GM20000 (cell line): ENCODE measurements at regions not wholly inside any gene's neighbourhood (a gene's known extent, or its start where the extent isn't known, plus 50 kb on each side); places are given as distances from the start of the nearest gene placed in this dataset.
"Not testable (repeated sequence)": the region's sequence is repeated elsewhere in the genome, so short reads cannot be mapped to it uniquely, and the experiment has no call there.

Source experiments
- DNase-seq: peaks from one replicate; pipeline ENCODE4 v3.0.0; 2012; ENCODE audit warnings: low spot score
- TF ChIP-seq, protein P1 (sequence below): IDR thresholded peaks from 2 replicates; pipeline ENCODE4 v1.5.1; 2012; ENCODE audit warnings: mild to moderate bottlenecking, control low read depth; ENCODE audit errors: extremely low read depth, missing control alignments

DNA sequence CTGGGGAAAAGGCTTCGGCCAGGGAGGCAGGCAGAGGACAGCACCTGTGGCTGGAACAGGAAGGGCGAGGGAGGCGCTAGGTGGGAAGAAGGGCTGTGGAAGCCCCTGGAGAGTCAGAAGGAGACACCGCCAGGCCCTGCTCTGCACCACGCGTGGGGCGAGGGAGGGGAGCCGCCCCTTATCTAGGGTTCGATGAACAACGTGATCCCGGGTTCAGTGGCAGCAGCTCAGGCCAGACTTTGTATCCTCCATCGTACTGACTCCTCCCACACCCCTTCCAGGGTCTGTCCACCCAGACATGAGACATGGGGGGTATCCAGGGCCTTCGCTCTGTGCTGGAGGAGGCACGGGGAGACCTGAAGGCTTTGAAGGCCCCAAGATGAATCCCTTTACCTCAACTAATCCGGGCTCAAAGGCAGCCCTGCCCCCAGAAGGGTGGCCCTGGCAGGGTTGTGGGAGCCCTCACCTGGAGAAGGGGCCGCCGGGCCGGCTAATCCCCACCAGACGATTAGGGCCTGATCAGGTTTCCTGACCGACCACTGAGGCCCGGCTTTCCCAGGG, 110.8 kb downstream of the PDGFA start:
- TF ChIP-seq, protein P1, sequence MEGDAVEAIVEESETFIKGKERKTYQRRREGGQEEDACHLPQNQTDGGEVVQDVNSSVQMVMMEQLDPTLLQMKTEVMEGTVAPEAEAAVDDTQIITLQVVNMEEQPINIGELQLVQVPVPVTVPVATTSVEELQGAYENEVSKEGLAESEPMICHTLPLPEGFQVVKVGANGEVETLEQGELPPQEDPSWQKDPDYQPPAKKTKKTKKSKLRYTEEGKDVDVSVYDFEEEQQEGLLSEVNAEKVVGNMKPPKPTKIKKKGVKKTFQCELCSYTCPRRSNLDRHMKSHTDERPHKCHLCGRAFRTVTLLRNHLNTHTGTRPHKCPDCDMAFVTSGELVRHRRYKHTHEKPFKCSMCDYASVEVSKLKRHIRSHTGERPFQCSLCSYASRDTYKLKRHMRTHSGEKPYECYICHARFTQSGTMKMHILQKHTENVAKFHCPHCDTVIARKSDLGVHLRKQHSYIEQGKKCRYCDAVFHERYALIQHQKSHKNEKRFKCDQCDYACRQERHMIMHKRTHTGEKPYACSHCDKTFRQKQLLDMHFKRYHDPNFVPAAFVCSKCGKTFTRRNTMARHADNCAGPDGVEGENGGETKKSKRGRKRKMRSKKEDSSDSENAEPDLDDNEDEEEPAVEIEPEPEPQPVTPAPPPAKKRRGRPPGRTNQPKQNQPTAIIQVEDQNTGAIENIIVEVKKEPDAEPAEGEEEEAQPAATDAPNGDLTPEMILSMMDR, result no peak
- no peak for DNase-seq

DNA sequence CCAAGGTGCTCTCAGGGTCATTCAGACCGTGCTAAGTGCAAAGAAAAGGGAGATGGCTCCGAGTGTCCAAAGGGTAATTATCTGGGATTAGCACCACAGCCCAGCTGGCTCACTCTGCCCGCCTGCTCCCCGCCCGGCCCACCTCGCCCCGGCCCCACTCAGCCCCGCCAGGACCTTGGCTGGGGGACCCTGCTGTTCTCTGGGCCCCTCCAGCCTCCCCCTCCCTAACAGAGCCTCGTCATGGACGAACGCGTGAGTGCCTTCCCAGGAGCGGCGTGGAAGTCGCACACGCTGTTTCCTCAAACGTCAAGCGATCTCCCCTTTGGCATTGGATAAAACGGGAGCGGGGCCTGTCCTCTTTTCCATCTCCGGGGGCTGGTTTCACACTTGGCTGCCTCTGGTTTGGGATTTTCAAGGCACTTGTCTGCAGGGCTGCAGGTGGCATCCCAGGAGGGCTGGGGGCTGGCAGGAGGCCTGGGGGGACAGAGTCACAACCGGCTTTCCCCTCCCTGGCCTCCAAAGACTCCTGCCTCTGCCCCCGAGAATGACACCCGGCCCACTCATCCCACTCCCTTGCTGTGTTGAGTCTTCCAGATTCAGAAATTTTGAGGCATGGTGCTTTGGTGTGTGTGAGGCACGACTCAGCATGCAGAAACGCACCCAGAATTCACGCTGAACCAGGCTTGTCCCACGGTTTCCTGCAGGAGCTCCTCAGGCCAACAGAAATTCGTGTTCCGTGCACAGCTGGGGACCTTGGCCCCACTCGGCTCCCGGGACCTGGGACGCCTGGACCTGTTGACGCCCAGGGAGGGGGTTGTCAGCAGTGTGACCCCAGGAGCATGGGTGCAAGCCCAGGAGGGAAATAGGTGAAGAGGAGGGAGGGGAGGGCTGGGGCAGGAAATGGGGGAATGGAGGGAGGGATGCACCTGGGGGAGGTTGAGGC, 110.0 kb downstream of the PDGFA start:
- no peak for DNase-seq
- TF ChIP-seq, protein P1, result no peak

DNA sequence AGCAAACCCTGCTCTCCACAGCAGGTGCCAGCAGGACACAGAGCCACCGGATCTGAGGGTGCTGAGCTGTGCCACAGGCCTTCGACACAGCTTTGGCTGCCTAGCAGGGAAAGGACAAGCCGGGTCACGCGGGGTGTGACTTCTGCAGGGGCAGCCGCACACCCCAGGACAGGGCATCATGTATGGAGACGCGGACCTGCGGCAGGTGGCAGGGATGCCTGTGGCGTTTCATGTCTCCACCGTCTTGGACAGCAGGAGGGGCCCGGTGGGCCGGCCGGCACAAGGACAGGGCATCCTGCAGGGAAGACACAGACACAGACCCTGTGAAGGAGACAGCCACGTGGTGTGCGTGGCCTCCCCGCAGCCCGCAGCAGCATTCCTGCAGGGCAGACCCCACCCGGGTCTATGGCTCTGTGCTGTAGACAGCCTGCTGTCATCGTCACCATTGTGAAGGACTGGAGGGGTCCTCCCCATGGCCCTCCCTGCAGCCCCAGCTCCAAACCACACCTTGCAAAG, 109.2 kb downstream of the PDGFA start:
- TF ChIP-seq, protein P1, result no peak
- no peak for DNase-seq

DNA sequence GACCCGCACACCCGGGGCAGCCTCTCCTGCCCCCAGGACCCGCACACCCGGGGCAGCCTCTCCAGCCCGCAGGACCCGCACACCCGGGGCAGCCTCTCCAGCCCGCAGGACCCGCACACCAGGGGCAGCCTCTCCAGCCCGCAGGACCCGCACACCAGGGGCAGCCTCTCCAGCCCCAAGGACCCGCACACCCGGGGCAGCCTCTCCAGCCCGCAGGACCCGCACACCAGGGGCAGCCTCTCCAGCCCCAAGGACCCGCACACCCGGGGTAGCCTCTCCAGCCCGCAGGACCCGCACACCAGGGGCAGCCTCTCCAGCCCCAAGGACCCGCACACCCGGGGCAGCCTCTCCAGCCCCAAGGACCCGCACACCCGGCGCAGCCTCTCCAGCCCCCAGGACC, 108.5 kb downstream of the PDGFA start:
- DNase-seq, result not testable (repeated sequence)

DNA sequence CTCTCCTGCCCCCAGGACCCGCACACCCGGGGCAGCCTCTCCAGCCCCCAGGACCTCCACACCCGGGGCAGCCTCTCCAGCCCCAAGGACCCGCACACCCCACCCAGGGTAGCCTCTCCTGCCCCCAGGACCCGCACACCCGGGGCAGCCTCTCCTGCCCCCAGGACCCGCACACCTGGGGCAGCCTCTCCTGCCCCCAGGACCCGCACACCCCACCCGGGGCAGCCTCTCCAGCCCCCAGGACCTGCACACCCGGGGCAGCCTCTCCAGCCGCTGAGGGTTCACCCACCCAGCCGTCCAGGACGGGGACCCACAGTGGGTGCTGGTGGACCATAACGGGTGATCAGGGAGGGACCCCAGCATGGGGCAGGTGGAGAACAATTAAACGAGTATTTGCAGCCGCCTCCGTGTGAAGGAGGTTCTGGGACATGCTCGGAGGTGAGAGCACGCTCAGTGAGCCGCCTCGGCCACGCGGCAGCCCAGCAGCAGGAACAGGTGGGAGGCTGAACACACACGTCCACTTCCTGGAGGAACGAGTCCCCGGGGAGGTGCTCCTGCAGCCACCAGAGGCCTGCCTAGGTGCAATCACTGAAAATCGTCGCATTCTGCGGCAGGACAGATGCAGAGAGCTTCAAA, 107.9 kb downstream of the PDGFA start:
- DNase-seq, result no peak
- TF ChIP-seq, protein P1, result no peak

DNA sequence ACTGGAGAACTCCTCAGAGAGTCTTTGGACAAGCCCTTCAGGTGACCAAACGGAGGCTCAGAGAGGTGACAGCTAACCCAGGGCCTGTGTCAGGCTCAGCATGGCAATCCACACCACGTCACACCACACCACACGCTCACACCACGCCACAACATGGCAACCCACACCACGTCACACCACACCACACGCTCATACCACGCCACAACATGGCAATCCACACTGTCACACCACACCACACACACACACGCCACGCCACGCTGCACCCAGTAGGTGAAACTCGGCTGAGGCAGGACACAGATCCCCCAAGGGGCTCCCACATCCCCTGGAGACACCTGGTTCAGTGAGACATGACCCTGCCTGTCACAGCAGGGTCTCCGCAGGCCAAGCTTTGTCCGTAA, 107.3 kb downstream of the PDGFA start:
- TF ChIP-seq, protein P1, result no peak
- no peak for DNase-seq

DNA sequence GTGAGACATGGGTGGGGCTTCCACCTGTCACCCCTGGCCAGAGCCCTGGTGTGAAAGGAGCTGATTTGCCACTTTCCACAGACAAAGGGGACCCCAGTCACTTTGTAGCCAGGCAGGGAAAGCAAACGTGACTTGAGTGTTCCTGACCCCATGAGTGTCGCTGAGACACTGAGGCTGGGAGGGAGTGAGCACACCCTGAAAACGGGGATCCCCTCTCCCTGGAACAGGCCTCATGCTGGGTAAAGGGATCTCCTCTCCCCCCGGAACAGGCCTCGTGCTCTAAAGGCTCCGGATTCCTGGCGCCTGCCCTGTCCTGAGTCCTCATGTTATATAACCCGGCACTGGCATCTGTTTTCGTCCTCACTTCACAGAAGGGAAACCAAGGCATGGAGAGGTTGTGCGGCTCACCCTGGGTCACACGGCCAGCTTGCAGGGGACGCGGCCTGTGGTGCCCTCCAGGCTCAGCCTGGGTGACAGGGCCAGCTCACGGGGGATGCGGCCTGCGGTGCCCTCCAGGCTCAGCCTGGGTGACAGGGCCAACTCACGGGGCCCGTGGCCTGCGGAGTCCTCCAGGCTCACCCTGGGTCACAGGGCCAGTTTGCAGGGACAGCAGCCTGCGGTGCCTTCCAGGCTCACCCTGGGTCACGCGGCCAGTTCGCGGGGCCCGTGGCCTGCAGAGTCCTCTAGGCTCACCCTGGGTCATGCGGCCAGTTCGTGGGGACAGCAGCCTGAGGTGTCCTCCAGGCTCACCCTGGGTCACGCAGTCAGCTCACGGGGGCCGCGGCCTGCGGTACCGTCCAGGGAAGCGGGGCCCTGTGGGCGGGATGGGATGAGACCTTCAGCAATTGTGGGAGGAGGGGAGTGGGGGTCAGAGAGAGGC, 104.7 kb downstream of the PDGFA start:
- no peak for DNase-seq
- TF ChIP-seq, protein P1, result no peak
